OCI-LY3 (cell line): ENCODE measurements at regions not wholly inside any gene's neighbourhood (a gene's known extent, or its start where the extent isn't known, plus 50 kb on each side); places are given as distances from the start of the nearest gene placed in this dataset.

Experiments used
- H2AFZ ChIP-seq: fragments of 200-600, 300-600 bp; shearing (Covaris generic); 2 replicates; pipeline ENCODE4 v1.6.0; 2014; ENCODE audit warnings: antibody characterized with exemption, low read depth, low read length
- H3K27ac ChIP-seq: fragments of 200-600, 300-600 bp; sonication (generic); 2 replicates; pipeline ENCODE4 v1.5.1; 2014; ENCODE audit warnings: mild to moderate bottlenecking, low read length, moderate library complexity, mixed read lengths
- H3K27me3 ChIP-seq: fragments of 200-600, 300-600 bp; sonication (generic); 2 replicates; pipeline ENCODE4 v1.6.1; 2014; ENCODE audit warnings: low read depth, low read length, mixed read lengths
- H3K36me3 ChIP-seq: fragments of 200-600, 300-600 bp; sonication (generic); replicated peaks from 2 replicates; pipeline ENCODE3; 2014; ENCODE audit warnings: low read depth, low read length, mixed read lengths
- H3K4me1 ChIP-seq: fragments of 300-600, 200-600 bp; sonication (generic); 2 replicates; pipeline ENCODE4 v1.6.1; 2014; ENCODE audit warnings: low read length, mixed read lengths
- H3K4me2 ChIP-seq: fragments of 200-600, 300-600 bp; sonication (generic); 2 replicates; pipeline ENCODE4 v1.6.1; 2014; ENCODE audit warnings: low read length, mixed read lengths
- H3K4me3 ChIP-seq: fragments of 300-600, 200-600 bp; sonication (generic); 2 replicates; pipeline ENCODE4 v1.5.1; 2014; ENCODE audit warnings: antibody characterized with exemption, mild to moderate bottlenecking, low read length, moderate library complexity
- H3K79me2 ChIP-seq: fragments of 300-600, 200-600 bp; shearing (Covaris generic); 2 replicates; pipeline ENCODE4 v1.6.1; 2014; ENCODE audit warnings: mild to moderate bottlenecking, low read length, mixed read lengths
- H3K9ac ChIP-seq: fragments of 300-600, 200-600 bp; shearing (Covaris generic); 2 replicates; pipeline ENCODE4 v1.6.0; 2014; ENCODE audit warnings: mild to moderate bottlenecking, low read length, moderate library complexity
- H3K9me3 ChIP-seq: fragments of 200-600, 300-600 bp; shearing (Covaris generic); 2 replicates; pipeline ENCODE4 v1.6.1; 2014; ENCODE audit warnings: low read length, mixed read lengths; ENCODE audit not compliant: insufficient read depth
- H4K20me1 ChIP-seq: fragments of 200-600, 300-600 bp; sonication (generic); 2 replicates; pipeline ENCODE4 v1.6.1; 2016; ENCODE audit warnings: low read length, mixed read lengths; ENCODE audit not compliant: insufficient read depth
- CTCF ChIP-seq: fragments of 200-600, 300-600 bp; sonication (generic); IDR thresholded peaks from 2 replicates; pipeline ENCODE4 v1.5.1; 2014; ENCODE audit warnings: antibody characterized with exemption, low read length, low read depth
- EZH2phosphoT487 ChIP-seq: fragments of 200-600 bp; shearing (Covaris generic); IDR thresholded peaks from 2 replicates; pipeline ENCODE4 v1.6.1; 2018; ENCODE audit warnings: antibody characterized with exemption, mixed run types, low read depth

DNA sequence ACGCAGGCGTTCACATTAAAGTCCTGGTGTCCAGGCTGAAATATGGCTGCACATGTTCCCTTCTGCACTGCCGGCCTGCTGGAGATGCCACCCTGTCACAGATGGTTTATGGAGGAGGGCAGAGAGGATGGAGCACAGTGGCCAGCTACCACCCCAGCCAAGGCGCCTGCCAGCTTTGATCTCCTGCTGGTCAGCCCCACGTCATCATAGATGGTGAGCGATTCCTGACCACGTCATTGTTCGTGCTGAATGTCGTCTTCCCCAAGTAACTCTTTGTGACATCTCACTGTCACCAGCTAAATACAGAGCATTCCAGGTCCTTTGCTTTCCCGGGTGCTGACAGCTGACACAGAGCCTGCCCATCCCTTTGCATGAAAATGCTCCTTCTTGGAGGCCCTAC, 248.3 kb downstream of the TTC32 start:
- Histone ChIP-seq H3K4me2 (no peak overlapping the region), H3K9me3 (no peaks in the 10 kb centered on the region), H3K36me3 (no peaks in the 10 kb centered on the region), H2AFZ (no peak overlapping the region), H3K79me2 (no peaks in the 10 kb centered on the region), H3K4me3 (no peak overlapping the region), H3K27me3 (no peaks in the 10 kb centered on the region), H3K4me1 (peaks cover 4% of the 10 kb centered on the region), H3K27ac (no peak overlapping the region), H4K20me1 (no peaks in the 10 kb centered on the region), H3K9ac (no peak overlapping the region)
- TF ChIP-seq CTCF = no peak
- TF ChIP-seq EZH2phosphoT487 = no peak

DNA sequence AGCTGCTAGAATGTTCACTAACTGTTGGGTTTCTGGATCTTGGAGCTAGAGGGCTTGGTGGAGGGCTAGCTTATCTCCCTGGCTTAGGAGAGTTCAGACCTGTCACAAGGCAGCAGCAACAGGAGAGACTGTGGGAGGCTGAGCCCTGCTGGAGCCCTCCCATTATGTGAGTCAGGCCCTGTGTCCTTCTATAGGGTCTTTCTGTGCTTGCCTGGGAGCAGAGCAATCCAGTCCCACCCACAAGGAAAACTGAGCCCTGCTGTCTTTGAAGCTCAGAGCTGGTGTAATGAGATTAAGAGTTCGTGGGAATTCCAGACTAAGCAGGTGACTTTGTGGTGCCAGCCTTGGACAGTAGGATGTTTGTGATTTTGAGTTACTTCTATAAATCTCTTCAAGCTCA, 249.0 kb downstream of the TTC32 start:
- no peak overlapping the region for H2AFZ ChIP-seq
- no peak for TF ChIP-seq CTCF
- no peak for TF ChIP-seq EZH2phosphoT487
- no peaks in the 10 kb centered on the region for H3K79me2 ChIP-seq
- H3K9me3 ChIP-seq = no peaks in the 10 kb centered on the region
- no peak overlapping the region for H3K4me3 ChIP-seq
- no peaks in the 10 kb centered on the region for H4K20me1 ChIP-seq
- no peak overlapping the region for H3K9ac ChIP-seq
- no peak overlapping the region for H3K4me2 ChIP-seq
- peaks cover 2% of the 10 kb centered on the region for H3K4me1 ChIP-seq
- no peak overlapping the region for H3K27ac ChIP-seq
- no peaks in the 10 kb centered on the region for H3K36me3 ChIP-seq
- no peaks in the 10 kb centered on the region for H3K27me3 ChIP-seq

DNA sequence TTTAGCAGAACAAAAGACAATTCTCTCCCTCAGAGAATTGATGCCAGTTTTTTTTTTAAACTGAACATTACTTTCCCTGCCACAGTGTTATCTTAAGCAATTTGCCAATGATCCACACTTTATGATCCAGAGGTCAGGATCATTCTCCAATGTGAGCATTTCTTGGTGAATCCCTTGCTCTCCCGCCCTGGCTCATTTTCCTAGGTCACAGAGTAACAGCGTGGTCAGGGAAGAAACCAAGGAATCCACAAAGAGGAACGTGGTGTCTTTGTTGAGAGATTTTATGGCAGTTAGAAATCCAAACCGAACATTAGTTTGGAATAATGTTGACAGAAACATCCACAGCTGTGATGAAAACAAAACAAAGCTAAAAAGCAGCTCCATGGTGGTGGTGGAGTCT, 250.3 kb downstream of the TTC32 start:
- Histone ChIP-seq H3K9ac (no peak overlapping the region), H3K79me2 (no peaks in the 10 kb centered on the region), H3K9me3 (no peaks in the 10 kb centered on the region), H3K36me3 (no peaks in the 10 kb centered on the region), H2AFZ (no peak overlapping the region), H3K27ac (no peak overlapping the region), H3K4me3 (no peak overlapping the region), H3K4me1 (peaks cover 15% of the 10 kb centered on the region), H4K20me1 (no peaks in the 10 kb centered on the region), H3K4me2 (no peak overlapping the region), H3K27me3 (no peaks in the 10 kb centered on the region)
- TF ChIP-seq EZH2phosphoT487 (no peak), CTCF (no peak)

GRCh38 chr2:19649785-19650380, 251.9 kb downstream of the TTC32 start:
- peaks cover 26% of the 10 kb centered on the region for H3K4me1 ChIP-seq
- no peaks in the 10 kb centered on the region for H3K9me3 ChIP-seq
- H2AFZ ChIP-seq = no peak overlapping the region
- no peaks in the 10 kb centered on the region for H3K27me3 ChIP-seq
- H3K36me3 ChIP-seq = no peaks in the 10 kb centered on the region
- no peak overlapping the region for H3K9ac ChIP-seq
- H3K79me2 ChIP-seq = no peaks in the 10 kb centered on the region
- no peak overlapping the region for H3K4me2 ChIP-seq
- H3K4me3 ChIP-seq = no peak overlapping the region
- H4K20me1 ChIP-seq = no peaks in the 10 kb centered on the region
- H3K27ac ChIP-seq = no peak overlapping the region
- TF ChIP-seq EZH2phosphoT487 = no peak
- no peak for TF ChIP-seq CTCF
